ENCODE measurements at regions not wholly inside any gene's neighbourhood (a gene's known extent, or its start where the extent isn't known, plus 50 kb on each side); places are given as distances from the start of the nearest gene placed in this dataset.

DNA sequence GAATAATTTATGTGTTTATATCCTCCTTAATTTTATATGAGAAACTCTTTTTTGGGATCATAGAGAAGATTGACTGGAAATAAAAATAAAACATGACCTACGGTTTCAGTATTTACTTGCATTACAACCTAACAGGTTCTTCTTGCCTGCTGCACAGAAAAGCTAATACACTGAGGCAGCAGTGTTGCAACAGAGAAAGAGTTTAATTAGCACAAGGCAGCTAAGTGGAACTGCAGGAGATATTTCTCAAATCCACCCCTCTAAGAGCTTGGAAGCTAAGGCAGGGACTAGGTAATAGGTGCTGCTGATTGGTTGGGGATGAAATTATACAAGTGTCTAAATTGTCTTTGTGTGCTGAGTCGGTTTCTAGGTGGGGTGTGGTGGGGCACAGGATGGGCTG, 380.9 kb downstream of the DIRAS2 start (continued):
- TF ChIP-seq SIN3A (conservative IDR thresholded peaks at IDR 0.05 in 1 of 2, IDR thresholded peaks at IDR 0.05 in 1 of 2; ENCODE audit: low read depth in 1 of 2, low read length in 2 of 2) (no peak), SIRT6 (IDR thresholded peaks at IDR 0.05; ENCODE audit: low read length) (no peak), ZNF274 (IDR thresholded peaks at IDR 0.05; ENCODE audit: borderline replicate concordance, extremely low read depth, low read length) (no peak), GTF2F1 (IDR thresholded peaks at IDR 0.05; ENCODE audit: borderline replicate concordance, low read depth, low read length) (no peak)

All from H1 (cell line).